ENCODE measurements at regions not wholly inside any gene's neighbourhood (a gene's known extent, or its start where the extent isn't known, plus 50 kb on each side); places are given as distances from the start of the nearest gene placed in this dataset.

DNA sequence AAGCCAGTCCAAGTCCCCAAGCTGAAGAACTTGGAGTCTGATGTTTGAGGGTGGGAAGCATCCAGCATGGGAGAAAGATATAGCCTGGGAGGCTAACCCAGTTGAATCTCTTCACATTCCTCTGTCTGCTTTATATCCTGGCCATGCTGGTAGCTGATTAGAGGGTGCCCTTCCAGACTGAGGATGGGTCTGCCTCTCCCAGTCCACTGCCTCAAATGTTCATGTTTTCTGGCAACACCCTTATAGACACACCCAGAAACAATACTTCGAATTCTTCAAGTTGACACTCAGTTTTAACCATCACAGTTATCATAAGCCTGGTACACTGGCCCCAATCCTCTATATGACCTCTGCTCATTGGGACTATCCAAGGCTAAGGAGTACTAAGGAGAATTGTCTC, 124.1 kb upstream of the WDR1 start (continued):
- no peak for TF ChIP-seq EZH2 (IDR thresholded peaks at IDR 0.05)
- TF ChIP-seq CBX3 (IDR thresholded peaks at IDR 0.05; ENCODE audit: low read depth), result no peak
- TF ChIP-seq RAD21 (IDR thresholded peaks at IDR 0.05; ENCODE audit: low read depth), result no peak
- no peak for TF ChIP-seq EZH2phosphoT487 (IDR thresholded peaks at IDR 0.05; ENCODE audit: borderline replicate concordance)
- TF ChIP-seq EGR1 (IDR thresholded peaks at IDR 0.05; ENCODE audit: low read depth), result no peak
- TF ChIP-seq CEBPB (IDR thresholded peaks at IDR 0.05; ENCODE audit: low read depth), result no peak
- TF ChIP-seq SRF (IDR thresholded peaks at IDR 0.05; ENCODE audit: low read depth), result no peak
- no peak for TF ChIP-seq SP1 (IDR thresholded peaks at IDR 0.05; ENCODE audit: low read depth)
- TF ChIP-seq TCF7L2 (IDR thresholded peaks at IDR 0.05; ENCODE audit: borderline replicate concordance, extremely low read depth, insufficient read depth, insufficient read length), result no peak
- TF ChIP-seq, protein P1, sequence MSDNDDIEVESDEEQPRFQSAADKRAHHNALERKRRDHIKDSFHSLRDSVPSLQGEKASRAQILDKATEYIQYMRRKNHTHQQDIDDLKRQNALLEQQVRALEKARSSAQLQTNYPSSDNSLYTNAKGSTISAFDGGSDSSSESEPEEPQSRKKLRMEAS (IDR thresholded peaks at IDR 0.05), result no peak

DNA sequence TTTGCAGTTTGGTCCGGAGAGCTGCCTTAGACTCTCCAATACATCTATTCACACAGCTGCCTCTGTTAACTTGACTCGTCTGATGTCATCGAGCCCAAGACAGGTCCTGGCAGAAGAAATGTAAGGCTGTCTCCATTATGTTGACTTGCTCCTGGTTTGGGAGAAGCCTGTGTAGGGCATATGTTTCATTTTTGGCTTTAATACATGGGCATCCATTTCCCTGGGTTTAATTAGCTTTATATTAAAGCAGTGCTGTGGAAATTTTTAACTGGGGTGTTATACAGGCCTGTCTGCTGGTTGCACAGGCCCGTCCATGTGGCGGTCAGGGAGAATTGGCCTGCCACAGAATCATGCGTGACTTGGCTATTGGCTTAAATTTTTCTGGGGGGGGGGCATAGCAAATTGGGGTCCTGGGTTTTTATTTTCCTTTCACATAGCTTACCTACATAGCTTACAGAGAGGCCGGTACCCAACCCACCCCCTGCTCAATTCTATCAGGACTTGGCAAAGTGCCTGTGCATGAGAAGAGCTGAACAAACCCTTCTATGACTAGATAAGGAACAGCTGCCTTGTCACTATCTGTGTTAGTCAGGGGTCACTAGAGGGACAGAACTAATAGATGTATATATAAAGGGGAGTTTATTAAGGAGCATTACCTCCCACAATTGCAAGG, 123.5 kb upstream of the WDR1 start:
- no TSS peak for BruUV-seq (replicated peaks)
- no peak overlapping the region for H3K4me3 ChIP-seq (replicated peaks in 1 of 2; ENCODE audit: low read depth in 1 of 2, low read length in 2 of 2)
- no peaks in the 10 kb centered on the region for H3K4me1 ChIP-seq (ENCODE audit: control insufficient read depth in 1 of 2, insufficient read depth in 2 of 2, low read length in 2 of 2)
- no peak overlapping the region for H2AFZ ChIP-seq (ENCODE audit: low read depth, low read length, poor library complexity, severe bottlenecking)
- no peak overlapping the region for H3K4me2 ChIP-seq (ENCODE audit: low read length)
- ChIA-PET CTCF (no interaction called here), POLR2A (no interaction called here), RAD21 (ENCODE audit: low non-redundant PET in 1 of 2, low total read pairs in 2 of 2, uncharacterized antibody in 2 of 2, unreplicated experiment in 2 of 2) (no interaction called here)
- no peak for DNase-seq (ENCODE audit: low read depth, low spot score)
- no peaks in the 10 kb centered on the region for H3K79me2 ChIP-seq (ENCODE audit: insufficient read depth, low read length)
- H3K9me3 ChIP-seq (ENCODE audit: control insufficient read depth in 1 of 2, insufficient read depth in 1 of 2, low read depth in 1 of 2, low read length in 2 of 2), result no peaks in the 10 kb centered on the region
- H3K36me3 ChIP-seq (ENCODE audit: control insufficient read depth in 1 of 2, insufficient read depth in 2 of 2, low read length in 2 of 2), result no peaks in the 10 kb centered on the region
- H3K9ac ChIP-seq (ENCODE audit: low read length), result no peak overlapping the region
- peaks cover 71% of the 10 kb centered on the region for H3K27me3 ChIP-seq (ENCODE audit: insufficient read depth, low read length)
- intact Hi-C loops (cut with micrococcal nuclease), result no loop called here
- H4K20me1 ChIP-seq (ENCODE audit: insufficient read depth), result no peaks in the 10 kb centered on the region
- no peak for ATAC-seq
- H3K27ac ChIP-seq (ENCODE audit: low read depth, low read length), result no peak overlapping the region
- no peaks in the 10 kb centered on the region for H3K9me2 ChIP-seq (ENCODE audit: insufficient read depth)
- TF ChIP-seq SP1 (IDR thresholded peaks at IDR 0.05; ENCODE audit: low read depth) (no peak), FOSL1 (IDR thresholded peaks at IDR 0.05; ENCODE audit: low read depth) (no peak), SIN3A (IDR thresholded peaks at IDR 0.05; ENCODE audit: low read depth) (no peak), EZH2phosphoT487 (IDR thresholded peaks at IDR 0.05; ENCODE audit: borderline replicate concordance) (no peak), POLR2A (IDR thresholded peaks at IDR 0.05; ENCODE audit: borderline replicate concordance, extremely low read depth, insufficient read depth, insufficient read length) (no peak), CEBPB (IDR thresholded peaks at IDR 0.05; ENCODE audit: low read depth) (no peak), TCF7L2 (IDR thresholded peaks at IDR 0.05; ENCODE audit: borderline replicate concordance, extremely low read depth, insufficient read depth, insufficient read length) (no peak), POLR2AphosphoS5 (IDR thresholded peaks at IDR 0.05; ENCODE audit: low read depth, low read length) (no peak), CBX3 (IDR thresholded peaks at IDR 0.05; ENCODE audit: low read depth) (no peak), EGR1 (IDR thresholded peaks at IDR 0.05; ENCODE audit: low read depth) (no peak), EZH2 (IDR thresholded peaks at IDR 0.05) (no peak), ELF1 (IDR thresholded peaks at IDR 0.05; ENCODE audit: borderline replicate concordance, low read depth) (no peak)
- TF ChIP-seq, protein P2, sequence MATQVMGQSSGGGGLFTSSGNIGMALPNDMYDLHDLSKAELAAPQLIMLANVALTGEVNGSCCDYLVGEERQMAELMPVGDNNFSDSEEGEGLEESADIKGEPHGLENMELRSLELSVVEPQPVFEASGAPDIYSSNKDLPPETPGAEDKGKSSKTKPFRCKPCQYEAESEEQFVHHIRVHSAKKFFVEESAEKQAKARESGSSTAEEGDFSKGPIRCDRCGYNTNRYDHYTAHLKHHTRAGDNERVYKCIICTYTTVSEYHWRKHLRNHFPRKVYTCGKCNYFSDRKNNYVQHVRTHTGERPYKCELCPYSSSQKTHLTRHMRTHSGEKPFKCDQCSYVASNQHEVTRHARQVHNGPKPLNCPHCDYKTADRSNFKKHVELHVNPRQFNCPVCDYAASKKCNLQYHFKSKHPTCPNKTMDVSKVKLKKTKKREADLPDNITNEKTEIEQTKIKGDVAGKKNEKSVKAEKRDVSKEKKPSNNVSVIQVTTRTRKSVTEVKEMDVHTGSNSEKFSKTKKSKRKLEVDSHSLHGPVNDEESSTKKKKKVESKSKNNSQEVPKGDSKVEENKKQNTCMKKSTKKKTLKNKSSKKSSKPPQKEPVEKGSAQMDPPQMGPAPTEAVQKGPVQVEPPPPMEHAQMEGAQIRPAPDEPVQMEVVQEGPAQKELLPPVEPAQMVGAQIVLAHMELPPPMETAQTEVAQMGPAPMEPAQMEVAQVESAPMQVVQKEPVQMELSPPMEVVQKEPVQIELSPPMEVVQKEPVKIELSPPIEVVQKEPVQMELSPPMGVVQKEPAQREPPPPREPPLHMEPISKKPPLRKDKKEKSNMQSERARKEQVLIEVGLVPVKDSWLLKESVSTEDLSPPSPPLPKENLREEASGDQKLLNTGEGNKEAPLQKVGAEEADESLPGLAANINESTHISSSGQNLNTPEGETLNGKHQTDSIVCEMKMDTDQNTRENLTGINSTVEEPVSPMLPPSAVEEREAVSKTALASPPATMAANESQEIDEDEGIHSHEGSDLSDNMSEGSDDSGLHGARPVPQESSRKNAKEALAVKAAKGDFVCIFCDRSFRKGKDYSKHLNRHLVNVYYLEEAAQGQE (IDR thresholded peaks at IDR 0.05; ENCODE audit: low read depth), result no peak
- TF ChIP-seq, protein P3, sequence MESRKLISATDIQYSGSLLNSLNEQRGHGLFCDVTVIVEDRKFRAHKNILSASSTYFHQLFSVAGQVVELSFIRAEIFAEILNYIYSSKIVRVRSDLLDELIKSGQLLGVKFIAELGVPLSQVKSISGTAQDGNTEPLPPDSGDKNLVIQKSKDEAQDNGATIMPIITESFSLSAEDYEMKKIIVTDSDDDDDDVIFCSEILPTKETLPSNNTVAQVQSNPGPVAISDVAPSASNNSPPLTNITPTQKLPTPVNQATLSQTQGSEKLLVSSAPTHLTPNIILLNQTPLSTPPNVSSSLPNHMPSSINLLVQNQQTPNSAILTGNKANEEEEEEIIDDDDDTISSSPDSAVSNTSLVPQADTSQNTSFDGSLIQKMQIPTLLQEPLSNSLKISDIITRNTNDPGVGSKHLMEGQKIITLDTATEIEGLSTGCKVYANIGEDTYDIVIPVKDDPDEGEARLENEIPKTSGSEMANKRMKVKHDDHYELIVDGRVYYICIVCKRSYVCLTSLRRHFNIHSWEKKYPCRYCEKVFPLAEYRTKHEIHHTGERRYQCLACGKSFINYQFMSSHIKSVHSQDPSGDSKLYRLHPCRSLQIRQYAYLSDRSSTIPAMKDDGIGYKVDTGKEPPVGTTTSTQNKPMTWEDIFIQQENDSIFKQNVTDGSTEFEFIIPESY (IDR thresholded peaks at IDR 0.05; ENCODE audit: extremely low read depth, insufficient replicate concordance, low read length), result no peak
- TF ChIP-seq, protein P4, sequence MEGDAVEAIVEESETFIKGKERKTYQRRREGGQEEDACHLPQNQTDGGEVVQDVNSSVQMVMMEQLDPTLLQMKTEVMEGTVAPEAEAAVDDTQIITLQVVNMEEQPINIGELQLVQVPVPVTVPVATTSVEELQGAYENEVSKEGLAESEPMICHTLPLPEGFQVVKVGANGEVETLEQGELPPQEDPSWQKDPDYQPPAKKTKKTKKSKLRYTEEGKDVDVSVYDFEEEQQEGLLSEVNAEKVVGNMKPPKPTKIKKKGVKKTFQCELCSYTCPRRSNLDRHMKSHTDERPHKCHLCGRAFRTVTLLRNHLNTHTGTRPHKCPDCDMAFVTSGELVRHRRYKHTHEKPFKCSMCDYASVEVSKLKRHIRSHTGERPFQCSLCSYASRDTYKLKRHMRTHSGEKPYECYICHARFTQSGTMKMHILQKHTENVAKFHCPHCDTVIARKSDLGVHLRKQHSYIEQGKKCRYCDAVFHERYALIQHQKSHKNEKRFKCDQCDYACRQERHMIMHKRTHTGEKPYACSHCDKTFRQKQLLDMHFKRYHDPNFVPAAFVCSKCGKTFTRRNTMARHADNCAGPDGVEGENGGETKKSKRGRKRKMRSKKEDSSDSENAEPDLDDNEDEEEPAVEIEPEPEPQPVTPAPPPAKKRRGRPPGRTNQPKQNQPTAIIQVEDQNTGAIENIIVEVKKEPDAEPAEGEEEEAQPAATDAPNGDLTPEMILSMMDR (IDR thresholded peaks at IDR 0.05 in 2 of 3, conservative IDR thresholded peaks at IDR 0.05 in 1 of 3; ENCODE audit: borderline replicate concordance in 1 of 3, insufficient read depth in 1 of 3, low read depth in 2 of 3, low read length in 2 of 3), result no peak

Measured in HCT116 (cell line).